Esophagus squamous epithelium (tissue), 5 donors: ENCODE measurements at regions not wholly inside any gene's neighbourhood (a gene's known extent, or its start where the extent isn't known, plus 50 kb on each side); places are given as distances from the start of the nearest gene placed in this dataset.

ENCODE experiments used
- DNase-seq: peaks from one replicate; lab custom pipeline; 2025; lab: John Stamatoyannopoulos, UW
- H3K27ac ChIP-seq, 4 donors: fragments of 200-600 bp; sonication (generic); one replicate each; pipeline ENCODE4 v1.5.1; 2016 to 2019; ENCODE audit warnings: mild to moderate bottlenecking in 1 of 4
- H3K27me3 ChIP-seq, 4 donors: fragments of 200-600 bp; sonication (generic); 1 replicate in 3 of 4; 2 replicates in 1 of 4; pipeline versions ENCODE4 v1.5.1 to v1.6.0; 2017 to 2021; ENCODE audit warnings: antibody characterized with exemption in 1 of 4
- H3K36me3 ChIP-seq, 3 donors: fragments of 200-600 bp; sonication (generic); one replicate each; pipeline ENCODE4 v1.5.1; 2016 to 2019
- H3K4me1 ChIP-seq, 3 donors: fragments of 200-600 bp; sonication (generic); one replicate each; pipeline ENCODE4 v1.5.1; 2017 to 2019
- H3K4me3 ChIP-seq, 4 donors: fragments of 200-600 bp; sonication (generic); 1 replicate in 3 of 4; 2 replicates in 1 of 4; pipeline ENCODE4 v1.5.1; 2016 to 2019; ENCODE audit warnings: mild to moderate bottlenecking in 2 of 4, moderate library complexity in 1 of 4
- H3K9me3 ChIP-seq, 3 donors: fragments of 200-600 bp; sonication (generic); one replicate each; pipeline ENCODE4 v1.5.1; 2016 to 2019
- POLR2A ChIP-seq, 4 donors: fragments of 450-650 bp; IDR thresholded peaks; one replicate each; pipeline ENCODE4 v1.6.1; 2017; ENCODE audit warnings: antibody characterized with exemption in 4 of 4, mild to moderate bottlenecking in 4 of 4, moderate library complexity in 3 of 4
- WGBS, 2 donors: methylation state at CpG; one replicate each; pipeline ENCODE4 v1.1.5; 2018; 5-methylcytosine and 5-hydroxymethylcytosine counted together
- intact Hi-C: fragments of 100-400 bp; cut with DNase I; formaldehyde crosslinking; loops from one replicate; pipeline ENCODE4 v1.15.0; 2022
- TF ChIP-seq, protein P1 (sequence below), 6 experiments: fragments of 450-650 bp in 4 of 6; fragments of 200-600 bp in 2 of 6; sonication (generic) in 2 of 6; IDR thresholded peaks; one replicate each; pipeline ENCODE4 v1.5.1; 2016 to 2019; ENCODE audit warnings: antibody characterized with exemption in 6 of 6, mild to moderate bottlenecking in 4 of 6, moderate library complexity in 4 of 6
- donor health status: DM: yes; HTN: yes; CAD: no.

DNA sequence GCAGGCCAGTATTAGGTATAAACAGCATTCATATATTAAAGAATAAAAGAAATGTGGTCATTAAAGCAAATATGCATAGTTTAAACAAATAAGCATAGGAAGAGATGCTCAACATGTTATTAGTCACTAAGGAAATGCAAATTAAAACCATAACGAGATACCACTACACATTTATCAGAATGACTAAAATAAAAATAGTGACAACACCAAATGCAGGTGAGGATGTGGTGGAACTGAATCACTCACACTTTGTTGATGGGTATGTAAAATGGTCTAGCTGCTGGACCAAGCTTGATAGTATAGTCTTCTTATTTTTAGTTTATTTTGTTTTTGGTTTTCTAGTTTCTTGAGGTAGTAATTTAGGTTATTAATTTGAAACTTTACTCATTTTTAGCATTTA, 242.9 kb downstream of the HGF start:
- H3K4me3 ChIP-seq, result no peak overlapping the region
- no peaks in the 10 kb centered on the region for H3K36me3 ChIP-seq
- H3K4me1 ChIP-seq, result no peaks in the 10 kb centered on the region
- DNase-seq, result no peak
- H3K27ac ChIP-seq, result no peak overlapping the region
- H3K27me3 ChIP-seq, result no peaks in the 10 kb centered on the region
- intact Hi-C loops, result no loop called here
- 59 to 63% methylated on average over 1 of the region's 1 CpG for WGBS, 2 donors
- TF ChIP-seq POLR2A (IDR thresholded peaks at IDR 0.05), result no peak
- TF ChIP-seq, protein P1, sequence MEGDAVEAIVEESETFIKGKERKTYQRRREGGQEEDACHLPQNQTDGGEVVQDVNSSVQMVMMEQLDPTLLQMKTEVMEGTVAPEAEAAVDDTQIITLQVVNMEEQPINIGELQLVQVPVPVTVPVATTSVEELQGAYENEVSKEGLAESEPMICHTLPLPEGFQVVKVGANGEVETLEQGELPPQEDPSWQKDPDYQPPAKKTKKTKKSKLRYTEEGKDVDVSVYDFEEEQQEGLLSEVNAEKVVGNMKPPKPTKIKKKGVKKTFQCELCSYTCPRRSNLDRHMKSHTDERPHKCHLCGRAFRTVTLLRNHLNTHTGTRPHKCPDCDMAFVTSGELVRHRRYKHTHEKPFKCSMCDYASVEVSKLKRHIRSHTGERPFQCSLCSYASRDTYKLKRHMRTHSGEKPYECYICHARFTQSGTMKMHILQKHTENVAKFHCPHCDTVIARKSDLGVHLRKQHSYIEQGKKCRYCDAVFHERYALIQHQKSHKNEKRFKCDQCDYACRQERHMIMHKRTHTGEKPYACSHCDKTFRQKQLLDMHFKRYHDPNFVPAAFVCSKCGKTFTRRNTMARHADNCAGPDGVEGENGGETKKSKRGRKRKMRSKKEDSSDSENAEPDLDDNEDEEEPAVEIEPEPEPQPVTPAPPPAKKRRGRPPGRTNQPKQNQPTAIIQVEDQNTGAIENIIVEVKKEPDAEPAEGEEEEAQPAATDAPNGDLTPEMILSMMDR (IDR thresholded peaks at IDR 0.05), result no peak
- no peaks in the 10 kb centered on the region for H3K9me3 ChIP-seq

DNA sequence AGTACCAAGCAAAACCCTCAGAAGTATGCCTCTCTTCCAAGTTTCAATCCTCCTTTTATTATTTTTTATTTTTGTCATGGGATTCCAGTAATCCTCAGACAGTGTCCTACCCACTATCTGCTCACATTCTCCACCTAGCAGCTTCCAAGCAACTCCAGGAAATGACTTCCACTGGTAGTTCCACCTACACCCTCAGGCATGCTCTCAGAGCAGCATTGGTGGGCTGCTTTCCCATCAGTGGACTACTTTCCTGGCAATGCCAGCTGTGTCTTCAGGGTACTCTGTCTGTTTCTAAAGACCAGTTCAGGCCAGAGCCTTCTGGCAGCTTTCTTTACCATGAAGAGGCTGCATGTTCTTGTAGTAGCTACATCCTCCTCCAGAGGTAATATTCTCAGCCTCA, 244.0 kb downstream of the HGF start:
- H3K27ac ChIP-seq, result no peak overlapping the region
- TF ChIP-seq POLR2A (IDR thresholded peaks at IDR 0.05), result no peak
- TF ChIP-seq, protein P1 (IDR thresholded peaks at IDR 0.05), result no peak
- H3K36me3 ChIP-seq, result no peaks in the 10 kb centered on the region
- DNase-seq, result no peak
- no peaks in the 10 kb centered on the region for H3K9me3 ChIP-seq
- H3K4me1 ChIP-seq, result no peaks in the 10 kb centered on the region
- no peaks in the 10 kb centered on the region for H3K27me3 ChIP-seq
- intact Hi-C loops, result no loop called here
- H3K4me3 ChIP-seq, result no peak overlapping the region

DNA sequence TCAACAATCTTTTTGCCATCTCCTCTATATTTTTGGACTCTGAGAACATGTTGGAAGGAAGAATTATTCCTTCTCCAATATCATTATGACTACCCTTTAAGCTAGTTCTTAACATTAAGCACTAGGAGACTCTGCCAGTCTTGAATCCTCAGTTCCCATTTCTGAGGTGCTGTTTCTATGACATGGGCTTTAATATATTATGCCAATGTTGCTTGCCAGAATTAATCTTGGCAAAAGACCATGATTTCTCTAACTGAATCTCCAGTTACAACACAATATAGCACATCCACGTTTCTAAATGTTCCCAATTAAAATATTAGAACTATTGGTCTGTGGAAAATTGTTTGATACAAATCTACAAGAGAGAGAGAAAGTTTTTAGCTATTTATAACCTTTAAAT, 250.0 kb downstream of the HGF start:
- H3K27me3 ChIP-seq, result no peaks in the 10 kb centered on the region
- TF ChIP-seq, protein P1 (IDR thresholded peaks at IDR 0.05), result no peak
- no peak for TF ChIP-seq POLR2A (IDR thresholded peaks at IDR 0.05)
- DNase-seq, result no peak
- intact Hi-C loops, result no loop called here
- no peak overlapping the region for H3K4me3 ChIP-seq
- no peaks in the 10 kb centered on the region for H3K9me3 ChIP-seq
- H3K36me3 ChIP-seq, result no peaks in the 10 kb centered on the region
- 14 to 25% methylated on average over 1 of the region's 1 CpG for WGBS, 2 donors
- no peaks in the 10 kb centered on the region for H3K4me1 ChIP-seq
- no peak overlapping the region for H3K27ac ChIP-seq

DNA sequence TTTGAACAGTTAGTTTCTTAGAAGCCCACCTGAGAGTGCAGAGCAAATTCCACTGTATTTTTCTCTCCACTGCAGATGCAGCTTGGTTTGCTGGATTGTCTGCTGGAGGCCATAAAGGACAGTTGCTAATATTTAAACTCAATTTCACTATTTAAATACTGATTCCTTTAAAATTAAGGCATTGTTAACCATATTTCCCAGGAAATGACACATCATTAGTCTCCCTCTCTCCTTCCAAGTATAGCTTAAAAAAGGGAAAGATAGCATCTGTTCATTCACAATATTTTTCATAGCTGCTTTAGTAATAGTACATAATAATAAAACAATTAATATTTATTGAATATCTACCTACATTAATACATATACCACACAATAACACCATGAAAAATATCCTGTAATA, 252.9 kb downstream of the HGF start:
- Histone ChIP-seq H3K4me3 (no peak overlapping the region), H3K36me3 (no peaks in the 10 kb centered on the region), H3K4me1 (no peaks in the 10 kb centered on the region), H3K9me3 (no peaks in the 10 kb centered on the region), H3K27me3 (no peaks in the 10 kb centered on the region), H3K27ac (no peak overlapping the region)
- TF ChIP-seq POLR2A (IDR thresholded peaks at IDR 0.05), result no peak
- TF ChIP-seq, protein P1 (IDR thresholded peaks at IDR 0.05), result no peak
- DNase-seq, result no peak
- intact Hi-C loops, result no loop called here

DNA sequence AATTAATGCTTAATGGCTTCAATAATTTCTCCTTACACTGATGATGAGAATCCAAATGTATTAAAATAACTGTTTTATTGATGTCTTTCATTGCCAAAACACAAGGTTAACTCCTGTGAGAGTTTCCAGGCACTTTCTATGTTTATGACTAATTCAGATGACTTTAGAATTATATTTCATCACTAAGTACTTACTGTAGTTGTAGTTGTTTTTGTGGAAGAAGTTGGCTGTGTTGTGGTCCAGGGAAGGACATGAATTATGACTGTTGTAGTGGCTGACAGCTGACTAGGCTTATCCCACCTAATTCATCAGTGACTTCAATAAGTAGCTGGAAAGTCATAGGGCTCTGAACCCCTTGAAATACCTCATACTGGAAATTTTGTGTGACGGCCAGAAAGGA, 254.8 kb downstream of the HGF start:
- intact Hi-C loops, result no loop called here
- H3K9me3 ChIP-seq, result no peaks in the 10 kb centered on the region
- H3K27me3 ChIP-seq, result no peaks in the 10 kb centered on the region
- no peak overlapping the region for H3K4me3 ChIP-seq
- H3K36me3 ChIP-seq, result no peaks in the 10 kb centered on the region
- no peak for TF ChIP-seq POLR2A (IDR thresholded peaks at IDR 0.05)
- TF ChIP-seq, protein P1 (IDR thresholded peaks at IDR 0.05), result no peak
- 63 to 92% methylated on average over 1 of the region's 1 CpG for WGBS, 2 donors
- H3K4me1 ChIP-seq, result no peaks in the 10 kb centered on the region
- H3K27ac ChIP-seq, result no peak overlapping the region
- DNase-seq, result no peak
